IPS DF 19.7 (cell line): ENCODE measurements at regions not wholly inside any gene's neighbourhood (a gene's known extent, or its start where the extent isn't known, plus 50 kb on each side); places are given as distances from the start of the nearest gene placed in this dataset.

Source experiments
- DNase-seq: peaks from one replicate; pipeline ENCODE4 v3.0.0-alpha.2; 2013; ENCODE audit warnings: low read depth, low spot score

- no peak for DNase-seq
These were observed 52.5 kb downstream of the KCNF1 start for GRCh38 chr2:10964052-10964790.

DNA sequence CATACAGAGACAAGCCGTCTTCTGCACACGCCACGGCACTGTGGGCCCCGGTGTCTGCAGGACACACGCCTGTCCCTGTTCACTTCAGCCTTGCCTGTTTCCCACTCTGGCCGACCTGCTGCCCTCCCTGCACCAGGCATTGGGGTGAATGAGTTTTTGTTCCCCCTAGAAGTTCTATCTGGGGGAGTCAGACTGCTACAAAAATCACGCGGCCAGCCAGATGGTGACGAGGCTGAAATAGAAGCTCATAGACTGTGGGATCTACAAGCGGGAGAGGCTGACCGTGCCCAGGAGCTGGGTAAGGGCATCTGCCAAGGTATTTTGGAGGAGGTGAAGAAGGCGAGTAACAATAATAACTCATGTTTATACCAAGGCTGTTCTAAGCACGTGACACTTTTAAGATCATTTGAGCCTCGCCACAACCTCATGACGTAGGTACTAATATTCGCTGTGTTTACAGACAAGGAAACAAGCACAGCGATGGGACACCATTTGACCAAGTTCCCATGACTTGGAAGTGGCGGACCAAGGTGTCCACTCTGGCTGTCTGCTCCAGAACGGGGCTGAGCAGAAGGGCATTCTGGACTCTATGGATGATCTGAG is 53.6 kb downstream of the KCNF1 start:
- no peak for DNase-seq

GRCh38 chr2:10966056-10966455 is 54.3 kb downstream of the KCNF1 start:
- no peak for DNase-seq

DNA sequence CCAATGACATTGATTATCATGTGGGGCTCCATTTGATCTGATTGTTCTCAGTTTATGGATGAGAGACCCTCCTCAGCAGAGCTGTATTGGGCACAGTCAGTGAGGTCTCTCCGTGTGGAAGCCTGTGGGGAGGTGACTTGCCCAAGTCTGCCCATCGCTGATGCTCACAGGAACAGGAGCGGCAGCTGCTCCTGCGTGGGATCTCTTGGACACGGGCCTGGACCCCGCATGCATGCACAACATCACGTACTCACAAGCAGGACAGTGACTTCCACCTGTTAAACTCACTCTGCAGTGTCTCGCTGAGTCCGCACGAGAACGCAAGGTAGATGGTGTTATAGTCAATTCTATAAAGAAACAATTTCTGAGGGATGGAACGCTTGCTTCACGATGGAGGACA is 55.0 kb downstream of the KCNF1 start:
- no peak for DNase-seq

GRCh38 chr2:10968176-10968575 is 56.4 kb downstream of the KCNF1 start:
- DNase-seq: no peak

GRCh38 chr2:10970666-10971065 is 58.9 kb downstream of the KCNF1 start:
- DNase-seq: no peak

GRCh38 chr2:10971161-10971887 is 59.6 kb downstream of the KCNF1 start:
- DNase-seq: no peak

DNA sequence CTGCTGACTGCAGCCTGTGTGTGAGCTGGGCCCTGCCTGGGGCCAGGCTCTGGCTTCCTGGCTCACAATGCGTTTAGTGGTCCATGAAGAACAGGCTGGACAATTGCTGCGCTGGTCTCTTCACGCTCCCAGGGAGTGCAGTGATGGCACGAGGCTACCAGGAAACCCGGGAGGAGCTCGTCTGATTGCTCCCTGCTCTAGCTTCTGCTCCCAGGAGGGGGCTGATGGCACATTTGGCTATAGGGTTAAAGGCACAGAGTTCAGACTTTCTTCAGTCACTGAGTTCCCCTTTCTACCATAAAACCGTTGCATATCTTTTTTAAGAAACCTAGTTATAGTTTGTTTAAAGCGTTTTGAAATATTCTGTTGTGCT is 60.1 kb downstream of the KCNF1 start:
- no peak for DNase-seq

DNA sequence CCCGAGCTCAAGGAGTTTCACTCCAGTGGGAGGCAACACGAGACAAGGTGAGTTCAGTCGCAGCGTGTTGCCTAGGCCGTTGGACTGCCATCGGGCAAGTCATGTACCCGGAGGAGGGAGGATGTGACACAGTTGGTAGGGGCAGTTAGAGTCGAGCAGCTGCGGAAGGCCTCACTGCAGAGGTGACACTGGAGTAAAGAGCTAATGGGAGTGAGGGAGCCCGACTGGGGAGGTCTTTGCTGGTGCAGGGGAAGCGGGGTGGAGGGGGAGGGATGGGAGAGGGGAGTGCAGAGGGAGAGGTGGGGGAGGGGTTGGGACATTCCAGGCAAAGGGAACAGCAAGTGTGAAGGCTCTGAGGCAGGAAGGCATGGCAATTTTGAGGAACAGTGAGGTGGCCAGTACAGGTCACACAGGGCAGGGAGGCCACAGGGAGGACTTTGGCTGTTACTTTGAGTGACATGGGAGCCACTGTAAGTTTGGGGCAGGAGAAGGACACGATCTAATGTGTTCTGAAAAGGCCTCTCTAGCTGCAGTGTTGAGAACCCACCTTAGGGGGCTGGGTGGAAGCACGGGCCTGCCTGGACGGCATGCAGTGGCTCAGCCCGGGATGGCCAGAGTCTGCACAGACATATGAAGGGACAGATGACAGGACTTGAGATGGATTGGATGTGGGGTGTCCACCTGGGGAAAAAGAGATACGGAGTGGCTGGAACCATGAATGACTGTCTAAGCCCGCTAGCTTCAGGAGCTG is 61.1 kb downstream of the KCNF1 start:
- DNase-seq: no peak

- no peak for DNase-seq
These were observed 62.0 kb downstream of the KCNF1 start for GRCh38 chr2:10973766-10974165.

GRCh38 chr2:10977003-10977402 is 65.3 kb downstream of the KCNF1 start:
- no peak for DNase-seq

- no peak for DNase-seq
These were observed 65.9 kb downstream of the KCNF1 start for GRCh38 chr2:10977621-10978020.

- DNase-seq: no peak
These were observed 66.4 kb downstream of the KCNF1 start for GRCh38 chr2:10978090-10978670.

GRCh38 chr2:10980071-10980470 is 68.3 kb downstream of the KCNF1 start:
- DNase-seq: no peak

DNA sequence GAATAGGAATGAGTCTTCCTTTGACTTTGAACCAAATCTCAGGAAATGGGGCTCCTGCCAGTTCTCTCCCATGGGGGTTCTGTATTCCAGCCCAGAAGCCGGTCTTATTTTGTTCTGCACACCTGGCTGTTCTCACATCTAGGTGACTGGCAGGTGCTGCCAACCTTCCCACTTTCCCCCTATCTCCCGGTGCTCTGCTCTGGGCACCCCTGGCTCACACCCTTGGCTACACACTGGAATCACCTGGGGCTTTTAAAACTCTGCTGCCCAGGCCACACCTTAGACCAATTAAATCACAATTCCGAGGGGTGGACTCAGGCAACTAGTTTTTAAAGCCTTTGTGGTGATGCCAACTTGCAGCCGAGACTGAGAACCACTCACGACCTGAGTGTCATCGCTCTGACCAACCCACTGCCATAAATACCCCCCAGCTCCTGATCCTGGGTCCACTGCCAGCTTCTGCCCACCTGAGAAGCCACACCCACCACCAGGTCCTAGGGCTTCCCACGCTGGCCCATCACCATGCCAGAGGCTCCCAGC is 69.2 kb downstream of the KCNF1 start:
- DNase-seq: no peak

DNA sequence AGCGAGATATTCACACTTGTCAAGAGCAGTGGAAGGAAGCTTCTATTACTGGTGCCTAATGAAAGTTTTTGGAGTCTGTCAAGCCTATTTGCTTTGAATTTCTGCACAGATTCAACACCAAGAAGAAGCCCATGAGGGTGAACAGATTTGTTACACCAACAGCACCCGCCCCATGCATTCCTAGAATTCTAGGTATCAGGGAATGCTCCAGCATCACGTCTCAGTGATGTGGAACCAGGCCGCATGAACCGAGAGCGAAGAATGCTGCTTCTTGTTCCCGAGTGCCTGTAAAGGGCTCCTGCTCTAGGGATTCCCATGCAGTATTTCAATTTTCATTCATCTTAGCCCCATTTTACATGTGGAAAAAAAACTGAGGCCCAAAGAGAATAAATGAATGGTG is 69.7 kb downstream of the KCNF1 start:
- DNase-seq: no peak

- DNase-seq: no peak
These were observed 70.3 kb downstream of the KCNF1 start for GRCh38 chr2:10981941-10982431.

- DNase-seq: no peak
These were observed 71.4 kb downstream of the KCNF1 start for GRCh38 chr2:10982931-10983701.

DNA sequence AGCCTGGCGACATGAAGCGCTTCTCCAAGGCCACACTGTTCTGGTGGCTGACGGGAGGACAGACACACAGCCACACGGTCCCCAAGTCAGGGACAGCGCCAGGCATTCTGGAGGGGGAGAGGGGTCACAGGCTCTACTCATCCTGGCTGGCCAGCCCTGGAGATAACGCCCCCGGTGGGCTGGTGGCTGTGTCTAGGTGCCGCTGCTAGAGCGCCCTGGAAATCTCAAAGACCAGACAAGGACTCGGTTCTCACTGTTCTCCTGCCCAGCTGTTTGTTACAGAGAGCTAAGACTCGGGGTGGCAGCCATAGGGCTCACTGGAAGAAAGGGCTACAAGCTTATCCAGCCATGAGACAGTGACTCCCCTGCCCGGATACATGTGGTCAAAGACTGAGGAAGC is 72.0 kb downstream of the KCNF1 start:
- no peak for DNase-seq

GRCh38 chr2:10984418-10985135 is 72.8 kb downstream of the KCNF1 start:
- no peak for DNase-seq
